Ammon's horn (tissue), 1 donor: ENCODE measurements at regions not wholly inside any gene's neighbourhood (a gene's known extent, or its start where the extent isn't known, plus 50 kb on each side); places are given as distances from the start of the nearest gene placed in this dataset.
A peak's percentile ranks its signal among the peaks of the same experiment; 100 is the strongest.
"Not testable (repeated sequence)": the region's sequence is repeated elsewhere in the genome, so short reads cannot be mapped to it uniquely, and the experiment has no call there.

Experiments
- DNase-seq: peaks from one replicate; pipeline ENCODE4 v3.0.0-alpha.2; 2016; ENCODE audit warnings: low spot score

DNA sequence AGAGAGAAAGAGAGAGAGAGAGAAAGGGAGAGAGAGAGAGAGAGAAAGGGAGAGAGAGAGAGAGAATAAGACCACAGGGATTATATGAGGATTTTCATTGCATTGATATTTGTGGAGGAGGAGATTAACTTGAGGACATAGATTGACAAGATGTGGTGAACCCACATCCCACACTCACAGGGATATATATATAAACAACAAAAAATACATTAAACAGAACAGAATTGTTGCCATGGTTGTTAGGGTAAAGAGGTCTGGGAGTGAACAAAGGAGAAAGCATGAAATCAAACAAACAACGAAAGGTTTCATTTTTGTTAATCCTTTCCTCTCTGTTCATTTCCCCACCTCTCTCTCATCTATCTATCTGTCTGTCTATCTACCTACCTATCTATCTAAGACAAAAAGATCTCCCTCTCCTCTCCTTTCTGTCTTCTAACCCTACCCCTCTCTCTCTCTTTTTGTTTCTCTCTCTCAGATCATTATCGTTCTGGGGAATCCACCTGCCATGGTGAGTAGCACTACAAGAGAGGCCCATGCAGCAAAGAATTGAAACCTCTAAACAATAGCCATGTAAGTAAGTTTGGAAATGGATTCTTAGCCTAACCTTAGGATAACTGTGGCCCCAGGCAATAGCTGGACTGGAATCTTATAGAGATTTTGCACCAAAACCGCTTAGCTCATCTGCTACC is 280.9 kb downstream of the RAP2B start:
- no peak for DNase-seq

DNA sequence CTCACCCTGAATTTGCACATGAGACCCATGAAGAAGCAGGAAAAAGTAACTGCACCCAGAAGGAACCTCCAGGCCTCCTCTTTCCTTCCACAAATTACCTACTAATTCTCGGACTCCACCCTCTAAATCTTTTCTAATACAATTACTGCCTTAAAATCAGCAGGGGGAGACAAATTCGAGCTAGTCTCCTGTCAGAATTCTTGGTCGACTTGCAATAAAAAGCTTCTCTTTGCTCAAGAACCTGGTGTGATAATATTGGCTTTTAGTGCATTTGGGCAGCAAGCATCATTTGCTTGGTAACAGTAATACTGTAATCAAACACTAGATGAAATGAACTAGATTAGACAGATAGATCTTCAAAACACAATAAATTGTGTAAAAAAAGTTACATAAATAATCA is 281.9 kb downstream of the RAP2B start:
- DNase-seq: no peak

DNA sequence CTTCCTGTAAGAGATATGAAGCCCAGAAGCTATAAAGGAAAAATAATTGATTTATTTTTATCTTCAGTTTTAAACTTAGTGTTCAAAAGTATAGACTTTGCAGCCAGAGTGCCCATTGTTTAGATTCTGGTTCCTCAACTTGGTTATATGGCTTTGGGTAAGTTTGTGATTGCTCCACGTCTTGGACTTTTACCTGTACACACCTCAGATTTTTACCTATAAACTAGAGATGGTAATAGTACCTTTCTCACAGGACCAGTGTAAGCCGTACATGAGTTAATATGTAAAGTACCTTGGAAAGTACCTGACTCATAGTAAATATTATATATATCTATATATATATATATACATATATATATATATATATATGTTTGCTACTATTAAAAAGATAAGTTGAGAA is 283.8 kb downstream of the RAP2B start:
- no peak for DNase-seq

DNA sequence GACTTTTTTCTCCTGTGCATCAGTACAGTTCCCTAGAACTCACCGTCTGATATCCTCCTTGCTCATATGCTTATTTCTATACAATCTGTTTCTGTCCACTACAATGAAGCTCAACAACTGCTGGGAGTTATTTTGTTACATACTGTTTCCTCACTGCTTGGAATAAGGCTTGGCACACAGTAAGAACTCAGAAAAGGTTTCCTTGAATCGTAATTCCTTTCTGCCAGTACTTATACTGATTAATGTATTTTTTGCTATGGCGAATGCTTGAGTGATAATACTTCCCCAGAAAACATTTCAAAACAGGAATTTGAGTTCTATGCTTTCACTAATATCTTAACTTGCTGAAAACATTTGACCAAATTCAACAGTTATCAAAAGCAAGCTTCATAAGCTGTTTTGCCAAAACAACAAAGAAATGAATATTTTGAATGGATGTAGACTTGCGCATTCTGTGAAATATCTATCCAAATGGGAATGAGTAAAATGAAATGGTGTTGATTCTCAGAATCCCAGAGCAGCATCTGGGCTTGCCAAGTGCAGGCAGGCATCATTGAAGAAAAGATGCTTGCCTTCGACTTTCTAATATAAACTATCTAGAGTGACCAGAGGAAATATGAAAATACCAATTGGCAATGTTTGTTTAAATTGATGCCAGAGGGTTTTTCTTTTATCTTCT is 286.3 kb downstream of the RAP2B start:
- DNase-seq: no peak

DNA sequence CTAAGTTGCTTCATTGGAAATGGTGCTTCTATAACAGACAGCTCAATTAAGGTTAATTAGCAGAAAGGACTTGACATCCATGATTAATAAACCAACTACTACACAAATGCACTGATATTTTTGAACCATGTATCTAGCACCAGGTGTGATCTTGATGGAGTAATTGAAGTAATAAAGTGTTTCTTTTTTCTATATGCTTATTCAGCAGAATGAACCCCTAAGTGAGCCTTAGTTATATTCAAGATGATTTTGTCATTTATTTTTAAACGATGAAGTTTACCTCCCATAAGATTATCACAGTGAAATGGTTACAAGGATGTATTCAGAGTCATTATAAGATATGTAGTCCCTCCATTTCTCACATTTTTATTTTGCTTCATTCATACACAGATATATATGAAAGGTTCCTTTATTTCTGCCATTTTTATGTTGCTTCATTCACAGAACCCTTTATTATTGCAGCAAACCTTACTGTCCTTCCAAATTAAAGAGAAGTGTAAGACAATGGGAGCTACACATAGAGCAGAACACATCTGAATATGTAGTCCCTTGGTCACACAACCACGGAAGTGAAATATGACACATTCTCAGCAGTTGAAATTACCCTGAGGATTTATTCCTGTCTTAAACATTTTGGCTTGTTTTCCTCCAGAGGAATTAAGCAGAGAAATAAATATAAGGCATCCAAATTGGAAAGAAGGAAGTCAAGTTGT is 295.0 kb downstream of the RAP2B start:
- no peak for DNase-seq

DNA sequence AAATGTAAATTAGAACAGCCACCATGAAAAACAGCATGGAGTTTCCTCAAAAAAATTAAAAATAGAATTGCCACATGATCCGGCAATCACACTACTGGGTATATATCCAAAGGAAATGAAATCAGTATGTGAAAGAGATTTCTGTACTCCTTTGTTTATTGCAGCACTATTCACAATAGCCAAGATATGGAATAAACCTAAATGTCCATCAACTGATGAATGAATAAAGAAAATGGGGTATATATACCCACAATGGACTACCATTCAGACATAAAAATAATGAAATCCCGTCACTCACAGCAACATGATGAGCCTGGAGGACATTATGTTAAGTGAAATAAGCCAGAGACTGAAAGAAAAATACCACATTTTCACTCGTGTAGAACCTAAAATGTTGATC is 296.9 kb downstream of the RAP2B start:
- no peak for DNase-seq

DNA sequence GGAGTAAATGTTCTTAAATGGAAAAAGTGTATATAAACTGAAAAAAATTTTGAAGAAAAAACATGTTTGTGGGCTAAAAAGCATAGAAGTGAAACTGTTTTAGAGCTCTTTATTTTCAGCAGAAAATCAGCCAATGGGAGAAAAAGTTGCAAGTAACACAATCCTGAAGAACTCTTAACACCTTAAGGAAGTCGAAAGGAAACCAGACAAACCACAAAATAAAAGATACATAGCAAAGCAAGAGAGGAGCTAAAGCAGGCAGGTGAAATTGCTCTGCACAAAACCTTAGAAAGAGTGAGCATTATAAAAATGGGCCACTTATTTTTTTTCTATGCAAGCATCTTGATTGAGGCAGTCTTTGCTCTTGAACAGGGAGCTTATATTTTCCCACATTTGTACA is 300.5 kb downstream of the RAP2B start:
- no peak for DNase-seq

DNA sequence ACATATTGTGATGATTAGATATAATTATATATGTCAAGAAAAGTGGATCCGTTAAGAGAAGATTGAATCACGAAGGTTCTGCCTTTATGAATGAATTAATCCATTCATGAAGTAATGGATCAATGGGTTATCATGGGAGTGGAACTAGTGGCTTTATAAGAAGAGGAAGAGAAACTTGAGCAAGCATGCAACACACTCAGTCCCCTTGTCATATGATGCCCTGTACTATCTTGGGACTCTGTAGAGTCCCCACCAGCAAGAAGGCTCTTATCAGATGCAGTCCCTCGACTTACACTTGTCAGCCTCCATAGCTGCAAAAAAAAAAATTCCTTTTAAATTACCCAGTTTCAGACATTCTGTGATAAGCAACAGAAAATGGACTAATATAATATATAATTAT is 301.9 kb downstream of the RAP2B start:
- DNase-seq: peak; percentile 28

DNA sequence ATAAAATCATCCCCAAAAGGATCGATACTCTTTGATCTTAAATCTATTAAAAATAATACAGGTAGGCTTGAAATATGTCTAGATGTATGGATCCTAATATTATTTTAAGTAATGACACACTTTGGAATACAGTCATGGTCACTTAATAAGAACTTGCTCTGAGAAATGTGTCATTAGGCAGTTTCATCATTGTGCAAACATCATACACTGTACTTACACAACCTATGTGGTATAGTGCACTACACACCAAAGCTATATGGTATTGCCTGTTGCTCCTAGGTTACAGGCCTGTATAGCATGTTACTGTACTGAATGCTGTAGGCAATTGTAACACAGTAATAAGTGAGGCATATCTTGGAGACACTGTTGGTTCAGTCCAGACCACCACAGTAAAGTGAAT is 307.1 kb downstream of the RAP2B start:
- no peak for DNase-seq

DNA sequence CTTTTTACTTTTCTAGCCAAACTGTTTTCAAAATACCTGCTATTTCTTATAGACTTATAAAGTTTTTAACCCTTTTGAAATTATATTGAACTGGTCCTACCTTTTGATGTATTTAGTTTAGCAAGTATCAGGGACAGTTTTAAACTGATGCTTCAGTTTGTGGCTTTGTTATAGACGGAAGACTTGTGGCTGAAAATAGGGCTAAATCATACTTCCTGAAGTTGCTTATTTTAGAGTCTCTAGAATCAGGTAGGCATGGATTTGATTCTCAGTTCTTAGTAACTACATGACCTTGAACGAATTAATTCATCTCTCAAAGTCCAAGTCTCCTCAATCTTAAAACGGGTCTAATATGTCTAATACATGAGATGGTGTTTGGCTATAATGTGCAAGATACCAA is 322.8 kb downstream of the RAP2B start:
- DNase-seq: no peak

DNA sequence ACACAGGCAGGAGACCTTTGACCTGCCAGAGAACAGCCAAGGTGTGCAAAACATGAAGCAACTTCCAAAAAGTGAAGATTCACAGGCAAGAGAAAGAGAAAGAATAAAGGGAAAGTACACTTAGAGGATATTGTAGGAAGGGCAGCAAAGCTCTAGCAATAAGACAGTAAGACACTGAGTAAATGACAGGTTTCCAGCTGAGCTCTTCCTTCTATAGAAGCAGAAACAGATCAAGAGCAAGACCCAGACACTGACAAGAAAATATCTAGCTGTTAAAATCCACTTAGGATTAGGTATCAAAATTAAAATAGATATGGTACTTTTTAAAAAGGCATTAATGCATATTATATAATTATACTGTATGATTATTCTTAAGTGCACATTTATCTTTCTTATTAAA is 333.4 kb downstream of the RAP2B start:
- no peak for DNase-seq

DNA sequence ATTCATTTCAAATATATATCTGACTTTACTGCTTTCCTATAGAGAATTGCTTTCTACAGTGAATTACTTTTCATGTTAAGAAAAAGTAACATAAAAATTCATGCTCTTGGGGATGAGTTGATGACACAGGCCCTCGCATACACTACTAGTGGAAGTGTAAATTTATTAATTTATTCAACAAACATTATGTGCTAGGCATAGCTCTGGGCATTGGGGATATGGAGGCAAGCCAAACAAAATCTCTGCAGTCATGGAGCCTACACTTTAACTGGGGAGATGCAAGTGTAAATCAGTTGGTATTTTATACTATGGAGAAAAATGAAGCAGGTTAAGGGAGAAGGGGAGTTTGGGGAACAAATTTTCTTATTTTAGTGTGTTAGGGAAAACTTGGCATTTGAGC is 340.7 kb downstream of the RAP2B start:
- no peak for DNase-seq

DNA sequence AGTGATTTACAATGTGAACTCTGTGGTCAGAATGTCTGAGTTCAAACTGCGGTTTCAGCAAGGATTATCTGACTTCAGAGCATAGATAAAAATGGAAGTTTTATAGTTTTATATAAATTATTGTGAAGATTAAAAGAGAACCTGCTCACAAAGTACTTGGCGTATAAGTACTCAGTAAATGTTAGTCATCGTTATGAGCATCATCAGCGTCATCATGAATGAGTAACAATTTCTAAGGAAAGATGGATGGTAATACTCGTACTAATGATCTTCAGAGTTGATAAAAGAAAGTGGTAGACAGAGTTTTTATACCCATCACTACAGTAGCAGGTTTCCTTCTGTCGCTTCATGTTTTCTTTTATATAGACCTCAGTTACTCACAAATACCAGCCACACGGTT is 341.8 kb downstream of the RAP2B start:
- DNase-seq: no peak

DNA sequence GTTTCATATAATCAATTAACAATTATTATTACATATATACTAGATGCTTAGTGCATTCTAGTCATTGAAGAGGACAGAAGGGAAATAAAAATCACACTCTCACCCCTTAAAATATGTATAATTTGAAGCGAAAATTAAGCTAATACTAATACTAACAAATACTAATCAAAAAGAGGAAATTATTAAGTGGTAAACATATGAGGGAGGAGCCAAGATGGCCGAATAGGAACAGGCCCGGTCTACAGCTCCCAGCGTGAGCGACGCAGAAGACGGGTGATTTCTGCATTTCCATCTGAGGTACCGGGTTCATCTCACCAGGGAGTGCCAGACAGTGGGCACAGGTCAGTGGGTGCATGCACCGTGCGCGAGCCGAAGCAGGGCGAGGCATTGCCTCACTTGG is 344.2 kb downstream of the RAP2B start:
- DNase-seq: not testable (repeated sequence)

DNA sequence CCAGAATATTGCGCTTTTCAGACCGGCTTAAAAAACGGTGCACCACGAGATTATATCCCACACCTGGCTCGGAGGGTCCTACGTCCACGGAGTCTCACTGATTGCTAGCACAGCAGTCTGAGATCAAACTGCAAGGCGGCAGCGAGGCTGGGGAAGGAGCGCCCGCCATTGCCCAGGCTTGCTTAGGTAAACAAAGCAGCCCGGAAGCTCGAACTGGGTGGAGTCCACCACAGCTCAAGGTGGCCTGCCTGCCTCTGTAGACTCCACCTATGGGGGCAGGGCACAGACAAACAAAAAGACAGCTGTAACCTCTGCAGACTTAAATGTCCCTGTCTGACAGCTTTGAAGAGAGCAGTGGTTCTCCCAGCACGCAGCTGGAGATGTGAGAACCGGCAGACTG is 344.7 kb downstream of the RAP2B start:
- not testable (repeated sequence) for DNase-seq

DNA sequence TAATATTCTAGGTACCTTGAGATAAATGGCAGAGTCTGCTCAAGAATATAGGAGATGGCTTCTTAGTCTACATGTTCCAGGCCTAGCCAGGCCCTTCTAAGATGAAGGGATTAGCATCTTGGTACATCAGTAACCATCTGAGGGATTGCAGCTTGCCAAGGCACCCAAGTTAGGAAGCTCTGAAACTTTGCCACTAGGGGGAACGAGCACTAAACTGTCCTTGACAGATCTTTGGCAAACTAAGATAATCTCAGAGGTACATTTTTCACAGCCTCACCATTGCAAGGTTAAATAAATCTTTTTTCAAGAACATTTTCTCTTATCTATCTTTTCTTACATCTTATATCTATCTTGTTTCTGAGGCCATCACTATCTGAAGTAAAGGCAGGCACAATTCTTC is 351.2 kb downstream of the RAP2B start:
- DNase-seq: no peak

DNA sequence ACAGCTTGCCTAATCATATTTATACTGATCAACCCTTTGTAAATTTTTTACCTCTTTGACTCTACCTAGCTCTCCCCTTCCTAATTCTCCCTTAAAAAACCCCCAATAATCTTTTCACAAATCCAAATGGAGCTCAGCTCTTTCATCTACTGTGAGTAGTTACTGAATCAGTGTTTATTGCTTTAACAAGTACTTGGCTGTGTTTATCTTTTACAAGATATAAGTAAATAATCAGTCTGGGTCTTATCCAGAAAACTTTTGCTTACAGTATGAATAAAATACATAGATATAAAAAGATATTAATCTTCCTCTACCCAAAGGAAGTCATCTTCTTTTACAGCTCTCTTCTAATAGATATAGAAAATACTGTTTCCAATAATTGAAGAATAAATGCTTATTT is 366.4 kb downstream of the RAP2B start:
- no peak for DNase-seq

DNA sequence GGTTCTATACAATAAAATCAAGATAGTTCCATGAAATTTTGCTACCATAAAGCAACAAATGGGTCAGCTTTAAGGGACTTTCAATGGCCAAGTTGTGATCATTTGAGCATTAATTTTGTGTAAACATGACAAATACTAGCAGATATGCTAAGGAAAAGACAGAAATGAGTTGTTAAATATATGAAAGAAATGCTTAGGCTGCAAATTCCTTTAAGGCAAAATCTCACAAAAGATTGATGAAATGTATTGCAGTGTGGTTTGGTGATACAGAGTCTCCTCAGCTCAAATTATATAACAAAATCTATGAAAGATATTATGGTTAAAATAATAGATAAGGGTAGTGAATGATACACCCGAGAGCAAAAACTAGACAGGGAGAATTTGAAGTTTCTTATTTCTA is 377.2 kb downstream of the RAP2B start:
- DNase-seq: no peak

DNA sequence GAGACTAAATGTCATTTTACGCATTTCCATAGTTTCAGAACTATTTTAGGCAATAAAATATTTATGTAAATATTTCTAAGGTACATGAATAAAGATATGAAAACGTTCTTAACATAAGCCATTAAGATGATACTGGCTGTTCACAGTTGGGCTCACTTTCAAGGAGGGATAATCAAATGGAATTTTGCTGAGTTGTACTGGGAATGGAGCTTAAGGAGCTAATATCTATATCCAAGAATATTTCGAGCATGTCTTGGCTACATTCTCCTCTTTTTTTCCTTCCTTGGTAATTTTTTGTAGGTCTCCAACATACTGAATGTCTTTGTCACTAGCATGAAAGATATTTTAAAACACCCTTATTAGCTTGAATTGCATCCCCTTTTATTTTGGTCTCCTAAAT is 383.4 kb downstream of the RAP2B start:
- DNase-seq: no peak

DNA sequence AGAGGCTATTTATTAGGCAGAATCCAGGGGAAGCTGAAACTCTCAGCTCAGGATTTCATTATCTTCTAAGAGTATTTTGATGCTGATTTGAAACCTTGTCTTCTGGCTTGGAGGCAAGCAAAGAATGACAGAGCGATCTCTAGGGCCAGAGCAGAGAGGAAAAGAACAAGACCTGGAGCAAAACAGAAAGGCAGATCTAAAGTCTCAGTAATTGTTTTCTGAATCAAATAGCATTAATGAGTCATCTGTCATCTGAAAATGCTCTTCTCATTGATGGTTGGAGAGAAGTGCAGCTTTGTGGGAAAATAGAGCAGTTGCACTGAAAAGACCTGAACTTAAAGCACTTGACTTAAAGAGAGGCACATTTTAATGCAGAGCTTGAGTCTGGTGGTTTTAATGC is 385.9 kb downstream of the RAP2B start:
- no peak for DNase-seq

DNA sequence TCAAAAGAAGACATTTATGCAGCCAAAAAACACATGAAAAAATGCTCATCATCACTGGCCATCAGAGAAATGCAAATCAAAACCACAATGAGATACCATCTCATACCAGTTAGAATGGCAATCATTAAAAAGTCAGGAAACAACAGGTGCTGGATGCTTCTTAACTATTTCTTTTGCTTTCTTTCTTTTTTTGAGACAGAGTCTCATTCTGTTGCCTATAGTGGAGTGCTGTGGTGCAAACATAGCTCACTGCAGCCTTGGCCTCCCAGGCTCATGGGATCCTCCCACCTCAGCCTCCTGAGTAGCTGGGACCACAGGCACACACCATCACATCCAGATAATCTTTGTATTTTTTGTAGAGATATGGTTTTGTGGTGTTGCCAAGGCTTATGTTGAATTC is 387.7 kb downstream of the RAP2B start:
- DNase-seq: not testable (repeated sequence)

DNA sequence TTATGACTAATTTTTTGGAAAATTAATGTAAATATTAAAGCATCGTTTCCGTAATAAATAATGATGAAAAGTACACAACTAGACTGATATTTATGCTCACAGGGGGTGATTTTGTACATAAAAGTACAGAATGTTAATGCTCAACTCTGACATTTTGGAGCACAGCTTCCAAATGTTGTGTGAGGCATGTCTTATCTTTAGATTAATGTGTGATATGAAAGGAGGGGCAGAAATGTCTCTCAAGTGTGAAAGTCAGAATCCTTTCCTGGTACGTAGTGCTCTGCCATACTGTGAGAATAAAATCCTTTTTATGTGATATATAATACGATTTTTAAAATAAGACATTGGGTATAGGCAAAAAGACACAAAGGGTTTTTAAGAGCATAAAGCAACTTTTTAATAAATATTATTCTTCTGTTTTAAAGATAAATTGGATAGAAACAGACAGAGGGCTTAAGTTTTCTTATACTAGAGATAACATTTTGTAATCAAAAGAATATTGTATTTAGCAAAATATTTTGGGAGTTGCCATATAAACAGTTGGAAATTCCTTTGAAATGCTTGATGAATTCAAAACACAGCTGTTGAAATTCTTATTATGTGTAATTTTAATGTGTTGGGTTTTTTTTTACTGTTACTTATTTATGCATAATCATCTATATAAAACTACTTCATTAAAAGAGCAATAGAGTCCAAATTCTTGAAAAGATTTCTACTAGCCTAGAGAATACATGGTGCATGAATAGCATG is 389.7 kb downstream of the RAP2B start:
- DNase-seq: no peak
